ENCODE measurements at regions not wholly inside any gene's neighbourhood (a gene's known extent, or its start where the extent isn't known, plus 50 kb on each side); places are given as distances from the start of the nearest gene placed in this dataset.
"Not testable (repeated sequence)": the region's sequence is repeated elsewhere in the genome, so short reads cannot be mapped to it uniquely, and the experiment has no call there.

- Histone ChIP-seq H3K4me3 (ENCODE audit: insufficient read depth, low read length) (no peak overlapping the region), H3K4me1 (ENCODE audit: insufficient read depth, low read length) (no peaks in the 10 kb centered on the region), H4K20me1 (ENCODE audit: insufficient read depth, low read length) (no peaks in the 10 kb centered on the region), H3K9me3 (ENCODE audit: low read depth, low read length) (no peaks in the 10 kb centered on the region), H3K36me3 (ENCODE audit: insufficient read depth, low read length) (no peaks in the 10 kb centered on the region), H3K4me2 (ENCODE audit: insufficient read depth, low read length) (no peak overlapping the region), H3K27me3 (ENCODE audit: insufficient read depth, low read length) (peaks cover 16% of the 10 kb centered on the region), H2AFZ (ENCODE audit: low read length) (no peak overlapping the region), H3K27ac (ENCODE audit: low read depth, low read length) (no peak overlapping the region), H3K79me2 (ENCODE audit: insufficient read depth, low read length) (no peaks in the 10 kb centered on the region)
- DNase-seq (ENCODE audit: insufficient read length, low spot score, missing footprints): no peak
- TF ChIP-seq CTCF (IDR thresholded peaks at IDR 0.05; ENCODE audit: extremely low read depth, low read depth, low read length): no peak
Measured at GRCh38 chr22:22789922-22790845, 97.4 kb upstream of the IGLL5 start.

- Histone ChIP-seq H4K20me1 (ENCODE audit: insufficient read depth, low read length) (no peaks in the 10 kb centered on the region), H3K27ac (ENCODE audit: low read depth, low read length) (no peak overlapping the region), H3K4me1 (ENCODE audit: insufficient read depth, low read length) (no peaks in the 10 kb centered on the region), H3K9me3 (ENCODE audit: low read depth, low read length) (no peaks in the 10 kb centered on the region), H3K4me3 (ENCODE audit: insufficient read depth, low read length) (no peak overlapping the region), H3K79me2 (ENCODE audit: insufficient read depth, low read length) (no peaks in the 10 kb centered on the region), H3K4me2 (ENCODE audit: insufficient read depth, low read length) (no peak overlapping the region), H3K27me3 (ENCODE audit: insufficient read depth, low read length) (peaks cover 4% of the 10 kb centered on the region), H2AFZ (ENCODE audit: low read length) (no peak overlapping the region), H3K36me3 (ENCODE audit: insufficient read depth, low read length) (no peaks in the 10 kb centered on the region)
- no peak for TF ChIP-seq CTCF (IDR thresholded peaks at IDR 0.05; ENCODE audit: extremely low read depth, low read depth, low read length)
- DNase-seq (ENCODE audit: insufficient read length, low spot score, missing footprints): no peak
Measured at GRCh38 chr22:22791438-22792181, 96.0 kb upstream of the IGLL5 start.

GRCh38 chr22:22792205-22792786 lies 95.3 kb upstream of the IGLL5 start:
- not testable (repeated sequence) for H2AFZ ChIP-seq (ENCODE audit: low read length); H4K20me1 ChIP-seq (ENCODE audit: insufficient read depth, low read length); H3K36me3 ChIP-seq (ENCODE audit: insufficient read depth, low read length); H3K4me1 ChIP-seq (ENCODE audit: insufficient read depth, low read length); H3K27ac ChIP-seq (ENCODE audit: low read depth, low read length); DNase-seq (ENCODE audit: insufficient read length, low spot score, missing footprints); H3K4me2 ChIP-seq (ENCODE audit: insufficient read depth, low read length); H3K9me3 ChIP-seq (ENCODE audit: low read depth, low read length); H3K79me2 ChIP-seq (ENCODE audit: insufficient read depth, low read length); H3K4me3 ChIP-seq (ENCODE audit: insufficient read depth, low read length); H3K27me3 ChIP-seq (ENCODE audit: insufficient read depth, low read length)

- H3K79me2 ChIP-seq (ENCODE audit: insufficient read depth, low read length); H3K4me2 ChIP-seq (ENCODE audit: insufficient read depth, low read length); H2AFZ ChIP-seq (ENCODE audit: low read length); H3K27me3 ChIP-seq (ENCODE audit: insufficient read depth, low read length); H3K4me1 ChIP-seq (ENCODE audit: insufficient read depth, low read length); DNase-seq (ENCODE audit: insufficient read length, low spot score, missing footprints); H4K20me1 ChIP-seq (ENCODE audit: insufficient read depth, low read length); H3K36me3 ChIP-seq (ENCODE audit: insufficient read depth, low read length); H3K9me3 ChIP-seq (ENCODE audit: low read depth, low read length); H3K27ac ChIP-seq (ENCODE audit: low read depth, low read length); H3K4me3 ChIP-seq (ENCODE audit: insufficient read depth, low read length): not testable (repeated sequence)
Measured at GRCh38 chr22:22795639-22796038, 92.0 kb upstream of the IGLL5 start.
